ENCODE measurements at regions not wholly inside any gene's neighbourhood (a gene's known extent, or its start where the extent isn't known, plus 50 kb on each side); places are given as distances from the start of the nearest gene placed in this dataset.
"Not testable (repeated sequence)": the region's sequence is repeated elsewhere in the genome, so short reads cannot be mapped to it uniquely, and the experiment has no call there.

DNA sequence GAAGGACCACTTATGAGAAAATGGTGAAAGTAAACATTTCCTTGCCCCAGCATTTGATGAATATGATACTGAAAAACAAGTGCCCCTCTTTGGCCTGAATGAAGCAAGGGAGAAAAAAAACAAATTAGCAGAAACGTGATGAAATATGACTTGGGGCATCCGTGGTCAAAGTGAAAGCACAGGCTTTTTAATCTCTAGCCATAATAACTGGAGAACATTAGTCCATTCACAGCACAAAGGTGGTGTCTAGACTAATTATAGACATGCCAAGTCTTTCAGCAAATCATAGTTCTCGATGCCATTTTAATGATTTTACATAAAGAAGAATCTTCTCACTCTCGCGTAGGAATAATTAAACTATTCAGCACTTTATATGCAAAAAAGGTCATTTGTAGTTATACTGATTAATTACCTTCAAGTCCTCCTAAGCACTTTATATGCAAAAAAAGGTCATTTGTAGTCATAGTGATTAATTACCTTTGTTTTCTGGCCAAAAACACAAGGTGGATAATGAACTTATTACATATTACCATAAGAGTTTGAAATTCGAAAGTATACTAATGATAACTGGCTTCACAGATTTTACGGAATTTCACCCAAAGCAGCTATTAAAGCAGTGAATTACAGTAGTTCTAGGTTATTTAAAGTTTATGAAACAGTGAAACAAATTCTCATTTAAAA, 121.6 kb downstream of the ZNF22 start:
- CTCF ChIA-PET; H3K36me3 Mint-ChIP-seq (ENCODE audit: low read depth); H3K27ac Mint-ChIP-seq; H3K27me3 Mint-ChIP-seq; DNase-seq; ATAC-seq; H3K4me1 Mint-ChIP-seq; intact Hi-C loops (cut with DNase I, micrococcal nuclease); H3K9me3 Mint-ChIP-seq (ENCODE audit: low read depth); POLR2A ChIA-PET; H3K4me3 Mint-ChIP-seq: not testable (repeated sequence)

DNA sequence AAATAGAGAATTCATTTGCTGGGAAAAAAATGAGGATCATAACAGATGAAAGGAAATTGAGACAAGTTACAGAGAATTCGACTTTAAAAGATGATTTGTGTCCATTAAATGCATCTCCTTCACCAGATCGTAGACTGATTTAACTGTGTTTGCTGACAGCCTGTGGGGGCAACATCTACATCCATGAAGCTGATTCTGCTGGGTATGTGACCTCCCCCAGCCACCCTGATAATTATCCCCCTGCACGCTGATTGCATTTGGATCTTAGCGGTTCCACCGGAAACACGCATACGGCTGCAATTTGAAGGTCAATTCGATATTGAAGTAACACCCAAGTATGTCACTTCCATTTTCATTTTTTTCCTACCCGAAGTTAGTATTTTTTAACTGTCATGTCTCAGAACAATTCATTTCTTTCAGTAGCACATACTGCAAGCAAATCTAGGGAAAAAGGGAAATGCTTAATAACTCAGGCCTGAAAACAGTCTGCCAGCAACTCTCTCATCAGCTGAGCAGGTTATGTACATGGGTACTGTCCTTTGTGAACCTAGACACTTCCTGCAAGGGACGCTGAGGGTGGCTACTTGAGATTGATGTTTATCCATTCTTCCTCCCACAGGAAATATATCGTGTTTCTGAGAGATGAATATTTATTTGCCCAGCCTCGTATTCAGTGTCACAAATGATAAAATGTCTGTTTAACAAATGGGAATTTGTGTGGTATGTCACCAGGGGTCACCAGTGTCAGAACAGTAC, 134.9 kb downstream of the ZNF22 start:
- peaks cover 2% of the 10 kb centered on the region for H3K27me3 Mint-ChIP-seq
- ATAC-seq, result no peak
- H3K9me3 Mint-ChIP-seq (ENCODE audit: low read depth), result no peaks in the 10 kb centered on the region
- no peak for DNase-seq
- no peaks in the 10 kb centered on the region for H3K4me1 Mint-ChIP-seq
- no peak overlapping the region for H3K4me3 Mint-ChIP-seq
- ChIA-PET POLR2A (interaction anchor here (0.5 kb wide), 1 partner anchor 75 kb away, joined by 6 read pairs; no protein-coding TSS in a partner anchor), CTCF (no interaction called here)
- intact Hi-C loops (cut with DNase I, micrococcal nuclease), result no loop called here
- no peaks in the 10 kb centered on the region for H3K36me3 Mint-ChIP-seq (ENCODE audit: low read depth)
- no peak overlapping the region for H3K27ac Mint-ChIP-seq

DNA sequence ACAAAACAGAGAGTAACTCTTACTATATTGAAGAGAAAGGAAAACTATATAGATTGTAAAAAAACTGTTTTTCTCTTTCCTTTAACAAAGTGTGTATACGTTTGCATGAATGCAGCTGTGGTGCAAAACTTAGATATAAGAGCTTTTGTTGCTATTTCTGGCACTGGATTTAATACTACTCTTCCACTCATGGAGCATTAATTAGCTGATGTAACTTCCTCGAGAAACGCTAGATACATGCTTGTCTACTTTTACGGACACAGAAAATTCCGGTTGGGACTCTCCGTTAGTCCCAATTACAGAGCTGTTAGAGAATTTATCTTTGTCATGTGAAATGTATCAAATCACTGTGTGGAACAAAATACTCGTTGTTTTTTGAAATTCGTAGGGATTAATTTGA, 135.5 kb downstream of the ZNF22 start:
- no peaks in the 10 kb centered on the region for H3K9me3 Mint-ChIP-seq (ENCODE audit: low read depth)
- no peak overlapping the region for H3K27ac Mint-ChIP-seq
- no peaks in the 10 kb centered on the region for H3K4me1 Mint-ChIP-seq
- intact Hi-C loops (cut with DNase I, micrococcal nuclease), result no loop called here
- ChIA-PET POLR2A (interaction anchor here (0.5 kb wide), 1 partner anchor 74 kb away, joined by 6 read pairs; no protein-coding TSS in a partner anchor), CTCF (no interaction called here)
- no peak for DNase-seq
- peaks cover 2% of the 10 kb centered on the region for H3K27me3 Mint-ChIP-seq
- no peak for ATAC-seq
- no peaks in the 10 kb centered on the region for H3K36me3 Mint-ChIP-seq (ENCODE audit: low read depth)
- H3K4me3 Mint-ChIP-seq, result no peak overlapping the region

DNA sequence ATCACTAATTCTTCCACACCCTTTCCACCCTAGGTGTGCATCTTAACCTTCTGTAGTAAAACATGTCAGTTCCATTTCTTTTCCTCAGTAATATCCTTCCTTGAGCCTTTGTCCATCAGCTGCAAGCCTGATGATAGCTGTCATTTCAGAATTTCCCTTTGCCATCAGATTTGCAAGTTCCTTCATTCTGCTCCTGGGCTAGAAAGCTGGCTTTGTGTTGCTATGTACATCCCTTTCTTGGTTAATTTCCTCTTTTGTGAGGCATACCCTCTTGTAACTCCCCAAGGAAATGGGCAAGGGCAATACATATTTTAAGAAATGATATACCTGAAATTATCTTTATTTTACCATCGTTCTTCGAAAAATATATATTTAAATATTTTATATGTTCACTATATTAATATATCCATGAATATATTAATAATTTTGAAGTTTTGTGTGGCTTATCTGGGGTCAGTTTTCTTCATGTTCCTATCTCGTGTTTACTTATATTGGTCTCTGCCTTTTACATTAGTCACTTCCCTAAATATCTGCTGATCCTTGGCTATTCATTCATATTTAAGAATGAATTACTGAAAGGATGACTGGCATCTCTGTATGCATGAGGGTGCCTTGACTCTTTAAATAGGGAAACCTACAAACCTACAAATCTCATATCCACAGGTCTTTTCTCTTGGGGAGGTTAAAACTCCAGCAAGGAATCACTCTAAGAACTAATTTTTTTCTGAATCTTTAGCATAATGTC, 143.8 kb downstream of the ZNF22 start:
- DNase-seq (no peak), ATAC-seq (no peak)
- intact Hi-C loops (cut with DNase I, micrococcal nuclease), result no loop called here
- Mint-ChIP-seq H3K36me3 (ENCODE audit: low read depth) (no peaks in the 10 kb centered on the region), H3K27ac (no peak overlapping the region), H3K4me3 (no peak overlapping the region), H3K9me3 (ENCODE audit: low read depth) (no peaks in the 10 kb centered on the region), H3K27me3 (peaks cover 23% of the 10 kb centered on the region), H3K4me1 (no peaks in the 10 kb centered on the region)
- ChIA-PET POLR2A (no interaction called here), CTCF (no interaction called here)

DNA sequence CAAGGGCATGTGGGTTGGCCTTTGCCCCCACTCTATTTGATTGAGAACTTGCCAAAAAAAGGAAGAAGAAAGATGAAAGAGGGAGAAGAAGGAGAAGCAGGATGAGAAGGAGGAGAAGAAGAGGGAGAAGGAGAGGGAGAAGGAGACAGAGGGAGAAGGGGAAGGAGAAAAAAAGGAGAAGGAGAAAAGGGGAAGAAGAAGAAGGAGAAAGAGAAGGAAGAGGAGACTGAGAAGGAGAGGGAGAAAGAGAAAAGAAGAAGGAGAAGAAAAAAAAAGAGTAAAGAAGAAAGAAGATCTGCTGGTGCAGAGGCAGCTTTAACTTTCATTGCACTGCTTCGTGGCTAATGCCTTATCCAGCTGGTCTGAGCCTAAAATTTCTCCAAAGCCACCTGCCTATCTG, 144.4 kb downstream of the ZNF22 start:
- DNase-seq; POLR2A ChIA-PET; H3K27ac Mint-ChIP-seq; intact Hi-C loops (cut with DNase I, micrococcal nuclease); CTCF ChIA-PET; H3K36me3 Mint-ChIP-seq (ENCODE audit: low read depth); H3K4me3 Mint-ChIP-seq; H3K4me1 Mint-ChIP-seq; ATAC-seq; H3K9me3 Mint-ChIP-seq (ENCODE audit: low read depth): not testable (repeated sequence)
- H3K27me3 Mint-ChIP-seq, result peaks cover 23% of the 10 kb centered on the region

DNA sequence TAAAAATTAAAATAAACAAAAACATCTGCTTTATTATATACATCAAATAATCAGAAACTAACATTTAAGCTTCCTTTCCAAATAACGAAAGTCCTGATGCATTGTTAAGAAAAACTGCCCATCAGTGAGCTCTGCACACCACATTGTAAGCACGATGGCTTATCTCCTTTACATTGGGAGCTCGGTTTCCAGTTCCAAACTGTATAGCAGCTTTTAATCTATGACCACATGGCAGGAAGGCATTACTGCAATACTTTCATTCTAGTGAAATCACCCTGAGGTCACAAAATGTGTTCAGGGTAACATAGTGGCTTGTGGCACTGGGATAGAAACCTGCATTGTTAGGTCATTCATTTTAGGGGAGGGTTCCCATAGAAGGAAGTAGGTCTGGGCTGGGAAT, 146.3 kb downstream of the ZNF22 start:
- H3K27me3 Mint-ChIP-seq, result peaks cover 21% of the 10 kb centered on the region
- no peaks in the 10 kb centered on the region for H3K9me3 Mint-ChIP-seq (ENCODE audit: low read depth)
- no peaks in the 10 kb centered on the region for H3K4me1 Mint-ChIP-seq
- CTCF ChIA-PET, result no interaction called here
- intact Hi-C loops (cut with DNase I, micrococcal nuclease), result no loop called here
- no peak overlapping the region for H3K4me3 Mint-ChIP-seq
- H3K36me3 Mint-ChIP-seq (ENCODE audit: low read depth), result no peaks in the 10 kb centered on the region
- ATAC-seq, result no peak
- no peak for DNase-seq
- POLR2A ChIA-PET, result no interaction called here
- no peak overlapping the region for H3K27ac Mint-ChIP-seq

DNA sequence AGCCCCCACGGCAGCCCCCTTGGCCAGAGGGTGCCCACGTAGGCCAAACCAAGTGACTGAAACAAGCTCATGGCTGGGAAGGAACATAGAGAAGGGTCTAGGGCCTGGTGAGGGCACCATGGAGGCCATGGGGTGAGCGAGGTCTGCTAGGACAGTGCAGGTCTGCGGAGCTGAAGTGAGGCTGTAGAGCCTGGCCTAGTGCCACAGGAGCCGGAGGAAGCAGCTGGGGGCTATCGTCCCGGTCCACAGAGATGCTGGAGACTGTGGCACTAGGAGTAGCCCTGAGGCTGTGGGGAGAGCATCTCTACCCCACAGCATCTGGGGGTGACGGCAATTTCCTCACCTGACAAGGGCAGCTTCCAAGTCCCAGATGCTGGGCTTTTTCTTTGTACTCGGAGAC, 150.3 kb downstream of the ZNF22 start:
- no peak overlapping the region for H3K4me3 Mint-ChIP-seq
- H3K4me1 Mint-ChIP-seq, result no peaks in the 10 kb centered on the region
- H3K27me3 Mint-ChIP-seq, result peaks cover 8% of the 10 kb centered on the region
- POLR2A ChIA-PET, result no interaction called here
- no peak for DNase-seq
- intact Hi-C loops (cut with DNase I, micrococcal nuclease), result no loop called here
- CTCF ChIA-PET, result no interaction called here
- no peaks in the 10 kb centered on the region for H3K36me3 Mint-ChIP-seq (ENCODE audit: low read depth)
- no peaks in the 10 kb centered on the region for H3K9me3 Mint-ChIP-seq (ENCODE audit: low read depth)
- ATAC-seq, result no peak
- H3K27ac Mint-ChIP-seq, result no peak overlapping the region

DNA sequence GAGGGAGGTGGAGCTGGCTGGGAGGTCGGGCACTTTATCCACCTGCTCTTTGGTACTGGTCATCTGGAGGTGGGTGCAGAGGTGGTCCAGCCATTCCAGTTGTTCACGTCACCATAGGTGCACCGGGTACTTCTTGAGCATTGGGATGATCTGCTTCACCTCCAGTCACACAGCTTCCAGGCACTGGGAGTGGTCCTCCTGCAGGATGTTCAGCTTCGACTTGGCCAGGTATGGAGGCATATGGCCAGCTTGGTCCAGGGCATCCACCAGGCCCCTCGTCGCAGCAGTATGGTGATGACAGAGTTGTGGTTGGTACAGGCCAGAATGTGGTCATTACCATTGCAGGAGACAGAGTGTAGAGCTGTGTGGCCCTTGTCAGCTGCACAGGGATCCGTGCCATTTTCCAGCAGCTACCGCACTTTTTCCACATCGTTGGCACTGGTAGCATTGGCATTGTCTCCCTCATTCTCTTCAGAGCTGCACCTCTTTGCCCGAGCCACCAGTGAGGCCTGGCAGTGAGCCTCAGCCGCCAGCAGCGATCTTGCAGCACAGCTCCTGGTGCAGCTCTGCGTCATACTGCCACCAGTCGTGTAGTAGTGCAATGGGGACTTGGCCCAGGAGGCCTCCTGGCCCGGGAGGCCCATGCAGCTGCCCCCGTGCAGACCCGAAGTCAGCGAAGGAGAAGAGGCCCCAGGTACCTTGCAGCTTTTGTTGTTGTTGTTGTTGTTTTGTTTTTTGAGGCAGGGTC, 150.9 kb downstream of the ZNF22 start:
- DNase-seq (no peak), ATAC-seq (no peak)
- CTCF ChIA-PET, result no interaction called here
- intact Hi-C loops (cut with DNase I, micrococcal nuclease), result no loop called here
- Mint-ChIP-seq H3K4me1 (no peaks in the 10 kb centered on the region), H3K27me3 (peaks cover 9% of the 10 kb centered on the region), H3K4me3 (no peak overlapping the region), H3K27ac (no peak overlapping the region), H3K9me3 (ENCODE audit: low read depth) (no peaks in the 10 kb centered on the region), H3K36me3 (ENCODE audit: low read depth) (no peaks in the 10 kb centered on the region)
- POLR2A ChIA-PET, result no interaction called here

DNA sequence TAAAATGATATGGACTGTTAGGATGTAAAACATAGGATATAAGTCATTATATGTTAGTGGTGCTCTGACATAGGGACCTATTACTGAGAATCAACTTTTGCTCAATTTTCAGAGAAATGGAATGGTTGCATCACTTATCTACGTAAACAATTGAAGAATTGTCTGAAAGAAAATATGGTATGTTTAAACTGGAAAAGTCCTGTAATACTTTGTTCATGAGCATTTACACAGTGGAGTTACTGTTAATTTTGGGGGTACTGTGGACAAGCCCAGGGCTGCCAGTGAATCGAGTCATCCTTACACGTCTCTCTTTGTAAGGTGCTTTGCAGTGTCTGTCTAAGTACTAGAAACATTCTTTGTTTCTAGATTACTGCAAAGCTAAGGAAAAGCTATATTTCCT, 152.0 kb downstream of the ZNF22 start:
- intact Hi-C loops (cut with DNase I, micrococcal nuclease), result no loop called here
- ATAC-seq (no peak), DNase-seq (no peak)
- H3K9me3 Mint-ChIP-seq (ENCODE audit: low read depth), result no peaks in the 10 kb centered on the region
- H3K4me1 Mint-ChIP-seq, result no peaks in the 10 kb centered on the region
- POLR2A ChIA-PET, result no interaction called here
- H3K27ac Mint-ChIP-seq, result no peak overlapping the region
- H3K27me3 Mint-ChIP-seq, result peaks cover 8% of the 10 kb centered on the region
- H3K36me3 Mint-ChIP-seq (ENCODE audit: low read depth), result no peaks in the 10 kb centered on the region
- CTCF ChIA-PET, result no interaction called here
- H3K4me3 Mint-ChIP-seq, result no peak overlapping the region

DNA sequence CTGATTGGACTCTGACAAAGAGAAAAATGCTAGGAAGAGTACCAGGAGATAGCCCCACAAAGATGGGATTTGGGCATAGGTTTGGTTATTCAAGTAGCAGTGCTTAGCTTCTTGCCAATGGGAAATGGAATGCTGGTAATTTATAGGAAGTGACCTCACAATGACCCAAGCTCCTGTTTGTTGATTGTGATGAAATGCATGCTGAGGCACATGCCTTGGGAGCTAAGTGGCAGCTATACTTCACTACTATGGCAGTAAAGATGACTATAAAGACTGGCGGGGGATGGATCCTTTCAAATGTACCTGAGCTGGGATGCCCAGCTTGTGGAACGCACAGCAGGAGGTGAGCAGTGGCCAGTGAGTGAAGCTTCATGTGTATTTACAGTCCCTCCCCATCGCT, 153.8 kb downstream of the ZNF22 start:
- Mint-ChIP-seq H3K36me3 (ENCODE audit: low read depth) (no peaks in the 10 kb centered on the region), H3K4me1 (no peaks in the 10 kb centered on the region), H3K4me3 (no peak overlapping the region), H3K27me3 (peaks cover 8% of the 10 kb centered on the region), H3K27ac (no peak overlapping the region), H3K9me3 (ENCODE audit: low read depth) (no peaks in the 10 kb centered on the region)
- ATAC-seq, result no peak
- DNase-seq, result no peak
- CTCF ChIA-PET, result no interaction called here
- POLR2A ChIA-PET, result no interaction called here
- intact Hi-C loops (cut with DNase I, micrococcal nuclease), result no loop called here

DNA sequence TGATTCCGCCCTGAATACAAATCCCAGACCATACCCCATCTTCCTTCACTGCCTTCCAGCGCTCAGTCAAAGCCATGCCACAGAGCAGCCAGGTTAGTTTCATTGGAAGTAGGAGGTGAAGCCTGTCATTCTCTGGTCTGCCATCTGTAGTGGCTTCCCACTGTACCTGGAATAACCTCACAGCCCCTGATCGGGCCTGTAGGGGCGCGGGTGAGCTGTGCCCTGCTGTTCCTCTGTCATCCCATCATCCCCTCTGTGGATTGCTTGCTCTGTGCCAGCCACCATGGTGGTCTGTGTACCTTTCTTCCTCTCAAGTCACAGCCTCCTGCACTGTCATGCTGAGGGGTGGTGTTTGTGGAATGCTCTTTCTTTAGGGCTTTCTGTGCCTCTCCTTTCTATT, 155.1 kb downstream of the ZNF22 start:
- CTCF ChIA-PET, result no interaction called here
- Mint-ChIP-seq H3K9me3 (ENCODE audit: low read depth) (no peaks in the 10 kb centered on the region), H3K27me3 (peaks cover 6% of the 10 kb centered on the region), H3K4me3 (no peak overlapping the region), H3K4me1 (no peaks in the 10 kb centered on the region), H3K36me3 (ENCODE audit: low read depth) (no peaks in the 10 kb centered on the region), H3K27ac (no peak overlapping the region)
- DNase-seq (no peak), ATAC-seq (no peak)
- POLR2A ChIA-PET, result no interaction called here
- intact Hi-C loops (cut with DNase I, micrococcal nuclease), result no loop called here
